Stimulated activated CD4-positive, alpha-beta T cell treated with anti-CD3 and anti-CD28 coated beads, Interleukin-2, amount 100 ng/mL, for 24 hours (primary cell): ENCODE measurements at regions not wholly inside any gene's neighbourhood (a gene's known extent, or its start where the extent isn't known, plus 50 kb on each side); places are given as distances from the start of the nearest gene placed in this dataset.
"Not testable (repeated sequence)": the region's sequence is repeated elsewhere in the genome, so short reads cannot be mapped to it uniquely, and the experiment has no call there.

ENCODE experiments used
- DNase-seq, 2 donors: peaks; one replicate each; pipeline ENCODE4 v3.0.0-alpha.2; 2020

- no peak for DNase-seq
Measured at GRCh38 chr2:7732497-7732896, 815.3 kb downstream of the RNF144A start.

GRCh38 chr2:7736646-7737305 is 819.6 kb downstream of the RNF144A start:
- no peak for DNase-seq

DNA sequence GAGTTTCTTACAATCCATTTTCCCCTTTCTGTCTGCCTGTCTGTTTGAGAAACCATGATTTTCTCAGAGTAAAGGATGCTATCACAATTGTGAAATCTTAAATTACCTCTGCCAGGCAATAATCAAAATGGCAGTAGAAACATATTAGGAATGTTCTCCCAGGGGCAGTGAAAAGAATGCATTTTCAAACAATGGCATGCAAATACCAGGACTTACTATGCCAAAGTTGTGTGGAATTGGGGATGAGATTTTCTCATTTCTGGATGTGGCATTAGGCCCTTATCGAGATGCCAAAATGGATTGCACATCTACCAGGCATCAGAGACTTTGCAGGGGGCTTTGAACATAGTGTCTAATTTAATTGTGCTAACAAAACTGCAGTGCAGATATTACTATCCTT is 821.4 kb downstream of the RNF144A start:
- DNase-seq, result no peak

DNA sequence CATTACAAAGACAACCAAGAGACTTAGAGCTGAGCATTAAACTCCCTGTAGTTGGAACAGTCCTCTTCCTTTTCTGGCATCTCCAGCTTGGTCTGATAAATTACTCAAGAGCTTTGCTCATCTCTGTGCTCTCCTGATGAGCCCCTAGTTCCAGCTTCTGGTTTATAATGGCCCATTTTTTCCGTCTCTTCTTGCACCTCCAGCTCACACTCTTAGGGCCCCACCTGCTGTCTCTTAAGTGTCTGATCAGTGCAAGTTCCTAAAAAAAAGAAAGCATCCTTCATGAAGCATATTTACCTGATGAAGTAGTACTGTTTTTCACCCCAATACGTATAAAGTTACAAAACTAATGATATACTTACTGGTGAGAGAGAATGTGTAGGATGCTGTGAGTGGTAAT is 822.9 kb downstream of the RNF144A start:
- no peak for DNase-seq

- DNase-seq, result no peak
Measured at GRCh38 chr2:7742301-7742700, 825.1 kb downstream of the RNF144A start.

DNA sequence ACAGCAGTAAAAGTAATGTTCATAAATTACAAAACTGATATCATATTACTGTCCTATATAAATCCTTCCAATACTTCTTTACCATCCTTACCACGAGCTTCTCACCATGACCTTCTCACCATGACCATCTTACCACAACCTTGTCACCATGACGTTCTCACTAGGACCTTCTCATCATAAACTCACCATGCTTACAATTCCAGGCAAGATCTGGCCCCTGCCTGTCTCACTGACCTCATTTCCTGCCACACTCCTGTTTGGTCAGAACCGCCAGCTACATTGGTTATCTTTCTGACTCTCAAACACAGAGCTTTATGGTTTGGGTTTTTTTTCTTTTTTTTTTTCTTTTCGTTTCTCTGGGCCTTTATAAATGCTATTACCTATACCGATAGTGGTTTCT is 827.6 kb downstream of the RNF144A start:
- peak in 1 of 2 donors; percentile 37 for DNase-seq

- no peak for DNase-seq
Measured at GRCh38 chr2:7745369-7745768, 828.2 kb downstream of the RNF144A start.

- no peak for DNase-seq
Measured at GRCh38 chr2:7748717-7749415, 831.7 kb downstream of the RNF144A start.

GRCh38 chr2:7749895-7750559 is 832.8 kb downstream of the RNF144A start:
- no peak for DNase-seq

DNA sequence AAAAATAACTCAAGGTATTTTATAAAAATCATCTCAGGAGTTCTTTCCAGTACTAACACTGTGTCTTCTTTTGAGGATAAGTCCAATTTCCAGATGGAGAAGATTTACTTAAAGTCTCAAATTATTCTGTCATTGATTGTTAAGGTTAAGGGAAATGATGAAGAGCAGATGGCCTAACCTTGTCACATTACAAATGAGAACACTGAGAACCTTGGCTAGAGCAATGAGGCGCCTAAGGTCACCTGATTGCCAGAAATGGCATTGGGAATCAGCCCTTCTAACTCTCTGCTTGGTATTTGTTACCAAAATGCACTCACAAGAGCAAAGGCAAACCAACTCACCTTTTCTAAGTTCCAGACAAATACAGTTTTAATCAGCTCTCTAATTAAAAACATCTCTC is 835.1 kb downstream of the RNF144A start:
- no peak for DNase-seq

GRCh38 chr2:7753777-7754176 is 836.6 kb downstream of the RNF144A start:
- no peak for DNase-seq

DNA sequence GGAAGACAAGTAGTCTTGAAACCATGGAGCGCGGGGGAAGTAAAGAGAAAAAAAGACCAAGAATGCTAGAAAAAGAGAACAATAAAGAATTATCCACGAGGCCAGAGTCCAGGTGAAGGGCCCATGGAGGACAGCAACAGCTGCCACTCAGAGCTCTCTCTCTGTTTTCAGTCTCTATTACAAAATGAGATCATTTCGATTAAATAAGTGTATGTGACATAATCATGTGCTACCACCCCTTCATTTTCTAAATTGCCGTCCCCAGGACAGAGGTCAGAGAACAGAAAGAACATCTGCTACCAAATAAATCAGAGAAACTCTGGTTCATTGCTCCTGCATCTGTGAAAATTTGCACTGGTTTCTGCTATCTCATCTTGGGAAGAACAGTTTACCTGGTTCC is 838.7 kb downstream of the RNF144A start:
- DNase-seq, result no peak

DNA sequence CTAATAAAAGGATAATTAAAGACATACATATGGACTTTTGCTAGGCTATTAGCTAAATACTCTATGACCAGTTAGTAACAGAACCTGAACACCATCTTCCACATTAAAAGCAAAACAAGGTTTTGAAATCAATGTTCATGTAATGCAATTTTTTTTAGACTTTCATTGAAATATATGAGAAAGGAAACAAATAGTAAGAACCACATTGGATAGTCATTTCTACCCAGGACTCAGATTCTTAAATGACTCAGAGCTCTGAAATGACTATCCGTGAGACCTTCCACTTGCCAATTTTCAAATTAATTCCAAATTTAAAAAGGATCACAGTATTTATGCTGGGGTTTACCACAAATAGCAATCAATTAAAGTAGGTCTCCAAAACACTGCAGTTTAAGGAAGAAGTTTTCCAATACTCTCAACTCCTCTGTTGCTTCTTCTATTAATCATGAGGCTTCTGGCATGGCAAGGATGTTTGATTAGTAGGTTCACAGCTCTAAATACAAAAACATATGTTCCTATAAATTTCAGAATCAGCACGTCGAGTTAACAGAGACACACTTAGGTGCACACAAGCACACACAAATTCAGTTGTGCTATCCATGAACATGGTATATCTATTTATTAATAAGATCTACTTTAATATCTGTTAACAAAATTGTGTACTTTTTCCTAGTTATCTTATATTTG is 841.0 kb downstream of the RNF144A start:
- DNase-seq, result no peak

DNA sequence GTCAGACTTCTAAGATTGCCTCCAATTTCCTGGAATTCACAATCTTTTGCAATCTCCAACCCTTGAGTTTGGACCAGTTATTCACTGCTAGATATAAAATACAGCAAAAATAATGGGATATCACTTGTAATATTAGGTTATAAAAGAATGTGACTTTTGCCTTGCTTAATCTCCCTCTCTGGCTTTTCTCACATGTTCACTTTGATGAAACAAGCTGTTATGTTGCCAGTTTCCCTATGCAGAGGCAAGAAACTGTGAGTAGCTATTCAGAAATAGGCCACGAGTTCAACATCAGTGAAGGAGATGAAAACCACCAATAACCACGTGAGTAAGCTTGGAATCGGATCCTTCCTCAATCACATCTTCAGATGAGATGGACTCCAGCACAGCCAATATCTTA is 842.7 kb downstream of the RNF144A start:
- DNase-seq, result no peak

GRCh38 chr2:7763418-7763817 is 846.2 kb downstream of the RNF144A start:
- not testable (repeated sequence) for DNase-seq

GRCh38 chr2:7765236-7765635 is 848.0 kb downstream of the RNF144A start:
- DNase-seq, result no peak

DNA sequence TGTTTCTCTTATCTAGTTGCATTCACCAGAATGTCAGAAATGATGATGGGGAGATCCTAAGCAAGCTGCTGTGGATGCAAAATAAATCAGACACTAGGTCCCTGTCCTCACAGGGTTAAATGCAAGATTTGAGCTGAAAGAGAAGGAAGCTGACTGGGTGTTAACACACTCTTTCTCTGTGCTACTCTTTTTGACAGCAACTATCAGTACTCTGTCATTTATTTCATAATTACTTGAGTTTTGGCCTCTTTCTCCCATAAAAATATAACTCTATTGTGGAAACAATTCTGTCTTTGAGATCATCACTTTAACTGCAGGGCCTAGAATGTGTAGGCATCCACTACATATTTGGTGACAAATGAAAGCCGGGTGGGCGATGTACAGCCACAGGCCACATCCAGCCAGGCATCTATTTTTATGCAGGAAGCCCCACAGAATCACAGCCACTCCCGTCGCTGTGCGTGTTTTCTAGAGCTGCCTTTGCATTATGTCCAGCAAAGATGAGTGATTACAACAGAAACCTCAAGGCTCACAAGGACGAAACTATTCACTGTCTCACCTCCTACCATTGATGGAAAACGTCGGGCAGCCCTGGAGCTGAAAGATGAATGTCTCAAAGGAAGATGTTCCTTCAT is 849.0 kb downstream of the RNF144A start:
- DNase-seq, result no peak

DNA sequence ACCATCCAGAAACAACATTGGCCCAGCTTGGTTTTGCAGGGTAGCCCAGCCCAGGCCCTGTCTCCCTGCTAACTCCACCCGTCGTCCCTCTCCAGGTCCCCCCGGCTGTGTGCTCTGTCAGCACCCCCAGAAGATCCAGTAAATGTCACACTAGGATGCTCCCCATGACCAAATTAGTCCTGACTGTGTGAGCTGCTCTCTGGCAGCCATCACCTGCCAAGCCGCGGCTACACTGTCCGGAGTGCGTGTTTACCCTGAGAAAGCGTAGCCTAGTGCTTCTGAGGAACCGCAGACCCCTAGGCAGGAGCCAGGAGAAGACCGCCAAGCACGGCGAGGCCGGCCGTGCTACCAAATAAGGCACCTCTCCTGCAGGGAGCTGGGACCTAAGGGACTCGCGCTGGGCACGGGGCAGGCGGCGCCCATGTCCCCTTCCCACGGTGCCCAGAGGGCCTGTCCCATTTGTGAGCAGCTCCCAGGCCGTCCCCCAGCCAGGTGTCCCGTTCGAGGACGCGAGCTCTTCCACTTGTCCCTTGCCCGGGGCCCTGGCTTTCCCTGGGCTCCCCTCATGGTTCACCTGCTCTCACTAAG is 849.9 kb downstream of the RNF144A start:
- no peak for DNase-seq

DNA sequence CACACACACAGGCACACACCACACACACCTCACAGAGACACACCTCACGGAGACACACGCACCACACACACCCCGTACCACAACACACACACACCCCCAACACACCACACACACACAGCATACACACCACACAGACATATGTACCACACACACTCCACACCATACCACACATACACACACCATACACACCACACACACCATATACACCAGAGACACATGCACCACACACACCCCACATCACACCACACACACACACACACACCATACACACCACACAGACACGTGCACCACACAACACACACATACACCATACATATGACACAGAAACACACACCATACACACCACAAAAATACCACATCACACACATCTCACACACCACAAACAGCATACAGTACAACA is 850.7 kb downstream of the RNF144A start:
- DNase-seq, result no peak

GRCh38 chr2:7771781-7772180 is 854.6 kb downstream of the RNF144A start:
- no peak for DNase-seq

- peak; percentile 32 to 39 for DNase-seq
Measured at GRCh38 chr2:7773362-7774360, 856.4 kb downstream of the RNF144A start.
